ENCODE measurements at regions not wholly inside any gene's neighbourhood (a gene's known extent, or its start where the extent isn't known, plus 50 kb on each side); places are given as distances from the start of the nearest gene placed in this dataset.
"Not testable (repeated sequence)": the region's sequence is repeated elsewhere in the genome, so short reads cannot be mapped to it uniquely, and the experiment has no call there.

DNA sequence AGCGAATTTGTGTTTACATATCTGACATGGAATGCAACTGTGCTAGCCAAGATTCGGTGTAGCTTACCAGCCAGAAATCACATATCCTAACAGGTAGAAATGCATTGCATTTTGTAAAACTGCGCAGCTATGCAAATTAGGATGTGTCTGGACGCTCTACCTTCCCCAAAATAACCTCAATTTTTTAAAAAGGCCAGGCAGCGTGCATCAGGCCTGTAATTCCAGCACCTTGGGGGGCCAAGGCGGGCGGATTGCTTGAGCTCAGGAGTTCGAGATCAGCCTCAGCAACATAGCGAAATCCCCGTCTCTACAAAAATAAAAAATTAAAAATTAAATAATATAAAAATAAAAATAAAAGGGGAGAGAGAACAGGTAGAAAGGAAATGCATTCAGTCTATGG is 305.0 kb downstream of the TYW1 start:
- no peaks in the 10 kb centered on the region for H3K9me3 ChIP-seq
- peak overlapping the region; percentile 62 to 79 for H3K4me3 ChIP-seq
- no peak for DNase-seq (ENCODE audit: low spot score in 2 of 2)
- H3K36me3 ChIP-seq: peaks cover 1 to 3% of the 10 kb centered on the region in 2 donors
- no peaks in the 10 kb centered on the region for H3K27me3 ChIP-seq
- H3K27ac ChIP-seq: peak overlapping the region; percentile 87 to 90
- intact Hi-C loops (cut with DNase I): loop anchor here (1.0 to 10.0 kb wide), 5 partner anchors 259 to 807 kb away; partner anchors contain the start of gene SBDS
- H3K4me1 ChIP-seq: peaks cover 0 to 10% of the 10 kb centered on the region in 2 donors
- TF ChIP-seq, protein P1, sequence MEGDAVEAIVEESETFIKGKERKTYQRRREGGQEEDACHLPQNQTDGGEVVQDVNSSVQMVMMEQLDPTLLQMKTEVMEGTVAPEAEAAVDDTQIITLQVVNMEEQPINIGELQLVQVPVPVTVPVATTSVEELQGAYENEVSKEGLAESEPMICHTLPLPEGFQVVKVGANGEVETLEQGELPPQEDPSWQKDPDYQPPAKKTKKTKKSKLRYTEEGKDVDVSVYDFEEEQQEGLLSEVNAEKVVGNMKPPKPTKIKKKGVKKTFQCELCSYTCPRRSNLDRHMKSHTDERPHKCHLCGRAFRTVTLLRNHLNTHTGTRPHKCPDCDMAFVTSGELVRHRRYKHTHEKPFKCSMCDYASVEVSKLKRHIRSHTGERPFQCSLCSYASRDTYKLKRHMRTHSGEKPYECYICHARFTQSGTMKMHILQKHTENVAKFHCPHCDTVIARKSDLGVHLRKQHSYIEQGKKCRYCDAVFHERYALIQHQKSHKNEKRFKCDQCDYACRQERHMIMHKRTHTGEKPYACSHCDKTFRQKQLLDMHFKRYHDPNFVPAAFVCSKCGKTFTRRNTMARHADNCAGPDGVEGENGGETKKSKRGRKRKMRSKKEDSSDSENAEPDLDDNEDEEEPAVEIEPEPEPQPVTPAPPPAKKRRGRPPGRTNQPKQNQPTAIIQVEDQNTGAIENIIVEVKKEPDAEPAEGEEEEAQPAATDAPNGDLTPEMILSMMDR (IDR thresholded peaks at IDR 0.05): no peak

DNA sequence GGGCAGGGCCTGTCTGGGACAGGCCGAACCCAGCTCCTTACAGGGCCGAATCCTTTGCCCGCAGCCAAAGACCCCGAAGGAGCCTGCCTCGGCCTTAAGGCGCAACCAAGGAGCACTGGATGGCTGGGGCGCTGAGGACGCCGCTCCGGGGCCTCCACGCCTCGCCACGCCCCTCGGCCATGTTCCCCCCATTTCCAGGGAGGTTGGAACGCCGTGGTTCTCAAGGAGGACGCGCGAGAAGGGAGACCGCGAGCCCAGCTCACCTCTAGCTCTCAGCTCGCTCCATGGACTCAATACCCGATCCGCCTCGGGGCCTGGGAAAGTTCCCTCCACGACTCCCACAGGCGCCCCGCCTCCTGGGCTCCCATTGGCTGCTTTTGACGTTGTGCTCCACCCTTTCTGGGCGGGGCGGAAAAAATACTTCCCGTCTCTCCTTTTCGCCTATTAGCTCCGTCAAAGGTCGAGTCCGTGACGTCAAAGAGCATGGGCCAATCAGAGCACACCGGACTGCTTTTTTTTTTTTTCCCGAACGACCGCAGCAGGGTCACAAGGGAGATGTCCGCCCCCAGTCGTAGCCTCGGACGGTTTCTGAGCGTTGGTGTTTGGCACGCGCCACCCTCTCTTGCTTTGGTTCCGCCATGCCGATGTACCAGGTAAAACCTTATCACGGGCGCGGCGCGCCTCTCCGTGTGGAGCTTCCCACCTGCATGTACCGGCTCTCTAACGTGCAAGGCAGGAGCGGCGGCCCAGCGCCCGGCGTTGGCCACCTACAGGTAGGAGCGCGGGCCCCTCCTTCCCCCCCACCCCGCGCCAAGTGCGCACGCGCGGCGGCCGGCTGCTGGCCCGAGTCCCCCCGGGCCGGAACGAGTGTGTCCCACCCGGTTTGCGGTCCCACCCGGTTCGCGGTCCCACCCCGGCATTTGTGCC is 305.7 kb downstream of the TYW1 start:
- intact Hi-C loops (cut with DNase I): loop anchor here (1.0 to 10.0 kb wide), 5 partner anchors 260 to 808 kb away; partner anchors contain the start of gene SBDS

DNA sequence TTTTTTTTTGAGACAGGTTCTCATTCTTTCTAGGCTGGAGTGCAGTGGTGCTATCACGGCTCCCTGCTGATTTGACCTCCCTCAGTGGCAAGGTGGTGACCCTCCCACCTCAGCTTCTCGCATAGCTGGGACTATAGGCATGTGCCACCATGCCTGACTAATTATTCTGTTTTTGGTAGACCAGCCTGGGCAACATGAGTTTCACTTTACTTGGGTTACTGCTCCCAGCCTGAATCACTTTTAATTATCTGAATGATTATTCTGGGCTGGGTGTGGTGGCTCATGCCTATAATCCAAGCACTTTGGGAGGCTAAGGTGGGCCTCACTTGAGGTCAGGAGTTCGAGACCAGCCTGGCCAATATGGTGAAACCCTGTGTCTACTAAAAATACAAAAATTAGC is 308.2 kb downstream of the TYW1 start:
- peaks cover 17 to 34% of the 10 kb centered on the region in 2 donors for H3K36me3 ChIP-seq
- intact Hi-C loops (cut with DNase I): loop anchor here (5.0 to 10.0 kb wide), 4 partner anchors 263 to 810 kb away; no protein-coding TSS in a partner anchor

More for the DNA sequence above, 305.7 kb downstream of the TYW1 start:
- Histone ChIP-seq H3K27ac (peak overlapping the region; percentile 87 to 90), H3K4me1 (peaks cover 0 to 10% of the 10 kb centered on the region in 2 donors), H3K4me3 (peak overlapping the region; percentile 62 to 79), H3K36me3 (peaks cover 6 to 10% of the 10 kb centered on the region in 2 donors), H3K27me3 (no peaks in the 10 kb centered on the region), H3K9me3 (no peaks in the 10 kb centered on the region)
- TF ChIP-seq, protein P1 (IDR thresholded peaks at IDR 0.05): peak; percentile 20 to 45 (median 41)
- DNase-seq (ENCODE audit: low spot score in 2 of 2): peak; percentile 97 to 100

DNA sequence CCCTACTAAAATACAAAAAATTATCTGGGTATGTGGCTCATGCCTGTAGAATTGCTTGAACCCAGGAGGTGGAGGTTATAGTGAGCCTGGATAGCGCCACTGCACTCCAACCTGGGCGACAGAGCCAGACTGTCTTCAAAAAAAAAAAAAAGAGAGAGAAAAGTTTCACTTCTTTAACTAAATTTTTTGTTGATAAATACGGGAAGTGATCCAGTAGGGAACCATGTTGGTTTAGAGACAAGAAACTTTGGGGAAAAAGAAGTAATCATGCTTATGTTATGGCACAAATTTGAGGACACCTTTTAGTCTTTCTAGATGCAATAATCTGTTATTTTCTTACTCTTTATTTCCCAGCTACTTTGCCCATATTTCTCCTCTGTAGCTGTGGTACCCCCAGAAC is 309.7 kb downstream of the TYW1 start:
- DNase-seq (ENCODE audit: low spot score in 2 of 2): no peak
- intact Hi-C loops (cut with DNase I): loop anchor here (10.0 kb wide), 3 partner anchors 462 to 812 kb away; no protein-coding TSS in a partner anchor
- Histone ChIP-seq H3K4me1 (peaks cover 0 to 7% of the 10 kb centered on the region in 2 donors), H3K9me3 (no peaks in the 10 kb centered on the region), H3K27me3 (no peaks in the 10 kb centered on the region), H3K27ac (no peak overlapping the region), H3K36me3 (peaks cover 25 to 49% of the 10 kb centered on the region in 2 donors), H3K4me3 (no peak overlapping the region)
- TF ChIP-seq, protein P1 (IDR thresholded peaks at IDR 0.05): no peak

More for the DNA sequence above, 308.2 kb downstream of the TYW1 start:
- not testable (repeated sequence) for H3K9me3 ChIP-seq; H3K27ac ChIP-seq; H3K4me3 ChIP-seq; H3K27me3 ChIP-seq; DNase-seq (ENCODE audit: low spot score in 2 of 2)
- peaks cover 0 to 10% of the 10 kb centered on the region in 2 donors for H3K4me1 ChIP-seq

DNA sequence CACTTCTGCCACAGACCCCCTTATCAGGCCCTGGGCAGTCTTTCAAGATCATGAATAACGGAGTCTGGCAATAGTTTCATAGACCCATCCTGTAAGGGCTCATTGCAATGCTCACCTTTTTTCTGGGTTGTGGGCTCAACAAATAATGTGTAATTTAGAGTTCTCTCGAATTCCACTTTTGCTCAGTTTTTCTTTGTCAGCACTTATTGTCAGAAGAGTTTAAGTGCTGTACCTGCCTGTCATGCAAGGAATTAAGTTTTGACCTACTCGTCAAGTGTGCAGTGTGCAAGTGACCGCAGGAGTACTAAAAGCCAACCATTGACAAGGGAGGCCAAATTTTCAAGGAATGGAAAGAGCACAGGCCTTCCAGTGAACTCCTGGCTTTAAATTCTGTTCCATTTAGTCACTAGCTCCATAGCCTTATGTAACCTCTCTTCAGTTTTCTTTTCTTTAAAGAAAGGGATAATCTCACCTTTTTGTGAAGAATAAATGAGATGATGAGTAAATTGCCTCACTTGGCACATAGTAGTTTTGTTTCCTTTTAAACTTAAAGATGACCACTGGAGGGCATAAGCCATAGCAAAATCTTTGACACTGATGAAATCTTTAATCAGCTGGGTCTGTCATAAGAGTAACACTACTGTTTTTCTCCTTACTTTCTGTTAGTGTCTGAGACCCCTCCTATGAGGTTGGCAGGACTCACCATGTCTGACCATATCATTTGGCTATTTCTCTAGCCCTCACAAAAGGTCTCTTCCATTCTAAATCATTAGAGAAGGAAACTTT is 313.3 kb downstream of the TYW1 start:
- H3K36me3 ChIP-seq: peaks cover 42 to 82% of the 10 kb centered on the region in 2 donors
- intact Hi-C loops (cut with DNase I): loop anchor here (10.0 kb wide), 3 partner anchors 465 to 815 kb away; no protein-coding TSS in a partner anchor
- no peak for DNase-seq (ENCODE audit: low spot score in 2 of 2)

More for the DNA sequence above, 313.3 kb downstream of the TYW1 start:
- H3K9me3 ChIP-seq: no peaks in the 10 kb centered on the region
- H3K4me3 ChIP-seq: no peak overlapping the region
- no peaks in the 10 kb centered on the region for H3K27me3 ChIP-seq
- H3K4me1 ChIP-seq: no peaks in the 10 kb centered on the region
- no peak overlapping the region for H3K27ac ChIP-seq
- TF ChIP-seq, protein P1 (IDR thresholded peaks at IDR 0.05): no peak
